Right lung (tissue), 2 donors: ENCODE measurements at regions not wholly inside any gene's neighbourhood (a gene's known extent, or its start where the extent isn't known, plus 50 kb on each side); places are given as distances from the start of the nearest gene placed in this dataset.
"Not testable (repeated sequence)": the region's sequence is repeated elsewhere in the genome, so short reads cannot be mapped to it uniquely, and the experiment has no call there.

ENCODE experiments used
- DNase-seq, 2 donors: peaks; one replicate each; pipeline ENCODE4 v3.0.0-alpha.2; 2013

DNA sequence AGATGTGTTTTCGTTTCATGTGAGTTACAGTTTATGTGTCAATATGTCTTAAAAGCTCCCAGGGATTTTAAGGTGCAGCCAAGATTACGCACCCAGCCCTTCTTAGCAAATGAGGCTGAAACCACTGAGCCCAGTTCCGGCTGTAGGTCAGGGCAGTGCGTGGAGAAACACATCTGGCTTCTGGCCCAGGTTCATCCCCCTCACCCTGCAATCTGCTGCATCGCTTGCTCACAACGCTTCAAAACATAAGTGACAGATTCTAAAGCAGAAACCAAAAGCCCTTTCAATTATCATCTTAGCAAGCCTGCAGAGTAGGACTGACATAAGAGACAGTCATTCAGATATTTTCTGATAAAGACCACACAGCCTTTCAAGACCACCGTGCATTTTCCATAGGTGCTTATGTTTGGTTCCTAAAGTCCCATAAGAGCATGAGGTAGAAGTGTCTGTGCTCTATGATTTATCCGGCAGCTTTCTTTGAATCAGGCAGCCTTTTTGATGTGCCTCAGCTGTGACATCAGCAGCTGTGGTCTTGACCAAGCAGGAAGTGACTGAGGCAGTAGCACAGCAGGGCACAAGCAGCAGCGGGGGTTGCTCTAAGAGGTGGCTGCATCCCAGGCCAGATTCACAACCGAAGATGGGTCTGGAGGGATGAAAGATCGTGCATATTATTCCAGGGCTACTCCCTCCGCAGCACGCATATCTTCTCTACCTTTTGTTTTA is 72.1 kb upstream of the LYZL2 start:
- DNase-seq: no peak

DNA sequence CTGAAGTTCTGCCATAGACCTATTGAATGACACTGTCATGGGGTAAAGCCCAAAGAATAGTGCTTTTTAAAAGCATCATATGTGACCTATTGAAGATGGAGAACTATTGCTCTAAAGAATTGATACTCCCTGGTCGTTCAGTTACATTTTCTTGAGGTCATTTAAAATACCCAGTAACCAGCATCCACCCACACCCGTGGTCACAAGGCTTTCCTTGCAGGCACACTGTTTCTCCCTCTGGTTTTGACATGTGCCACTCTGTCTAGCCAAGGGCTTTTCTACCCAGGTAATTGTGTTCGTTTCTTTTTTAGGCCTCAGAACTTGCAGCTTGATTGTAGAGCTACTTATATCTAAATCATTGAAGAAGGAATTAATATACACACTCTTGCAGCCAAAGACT is 68.3 kb upstream of the LYZL2 start:
- no peak for DNase-seq

DNA sequence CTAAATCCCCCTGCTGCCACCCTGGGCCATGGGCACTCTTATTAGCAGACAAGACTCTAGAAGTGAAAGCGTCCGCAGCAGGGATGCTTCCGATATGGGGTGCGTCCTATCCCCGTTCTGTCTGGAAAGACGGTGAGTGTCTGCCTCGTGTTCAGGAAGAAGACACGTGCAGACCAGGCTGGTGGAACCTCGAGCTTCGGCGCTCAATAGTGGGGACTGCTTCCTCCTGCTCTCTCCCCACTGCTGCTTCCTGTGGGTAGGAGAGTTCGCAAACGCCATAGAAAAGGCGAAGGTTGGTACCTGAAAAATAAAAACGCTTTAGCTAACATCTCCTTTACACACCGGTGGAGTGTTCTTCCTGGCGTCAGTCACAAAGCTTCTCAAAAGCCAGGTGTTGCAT is 67.7 kb upstream of the LYZL2 start:
- not testable (repeated sequence) for DNase-seq

DNA sequence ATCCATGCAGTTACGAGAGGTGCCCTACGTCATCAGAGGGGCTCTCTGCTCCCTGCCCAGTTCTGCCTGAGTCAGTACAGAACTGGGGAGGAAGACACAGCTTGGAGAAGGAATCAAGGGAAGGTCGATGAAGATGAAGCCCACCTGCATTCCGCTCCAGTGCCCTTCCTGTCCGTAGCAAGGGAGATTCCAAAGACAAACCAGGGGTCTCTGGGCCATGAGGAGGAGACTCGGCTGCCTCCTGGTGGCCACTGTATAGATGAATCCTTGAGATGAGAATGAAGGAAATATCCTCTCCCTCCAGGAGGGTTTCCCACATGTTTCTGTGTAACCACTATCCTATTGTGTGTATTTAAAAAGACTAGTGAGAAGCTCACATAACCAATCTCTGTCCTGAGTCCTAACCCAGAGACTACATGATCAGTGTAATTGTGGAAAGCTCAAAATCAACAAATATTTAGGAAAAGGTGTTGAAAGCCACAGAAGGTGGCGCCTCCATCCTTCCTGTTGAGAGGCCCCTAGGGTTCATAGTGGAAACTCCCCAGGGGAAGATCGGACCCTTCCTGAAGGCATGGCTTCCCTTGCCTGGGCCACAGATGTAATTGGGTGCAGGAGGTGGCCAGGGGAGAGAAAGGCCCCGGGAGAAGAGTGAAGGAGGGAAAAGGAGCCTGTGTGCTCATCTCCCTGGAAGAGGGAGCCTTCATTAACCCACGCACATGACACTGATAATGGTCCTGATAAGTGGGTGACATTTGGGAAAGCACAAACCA is 67.0 kb upstream of the LYZL2 start:
- not testable (repeated sequence) for DNase-seq

DNA sequence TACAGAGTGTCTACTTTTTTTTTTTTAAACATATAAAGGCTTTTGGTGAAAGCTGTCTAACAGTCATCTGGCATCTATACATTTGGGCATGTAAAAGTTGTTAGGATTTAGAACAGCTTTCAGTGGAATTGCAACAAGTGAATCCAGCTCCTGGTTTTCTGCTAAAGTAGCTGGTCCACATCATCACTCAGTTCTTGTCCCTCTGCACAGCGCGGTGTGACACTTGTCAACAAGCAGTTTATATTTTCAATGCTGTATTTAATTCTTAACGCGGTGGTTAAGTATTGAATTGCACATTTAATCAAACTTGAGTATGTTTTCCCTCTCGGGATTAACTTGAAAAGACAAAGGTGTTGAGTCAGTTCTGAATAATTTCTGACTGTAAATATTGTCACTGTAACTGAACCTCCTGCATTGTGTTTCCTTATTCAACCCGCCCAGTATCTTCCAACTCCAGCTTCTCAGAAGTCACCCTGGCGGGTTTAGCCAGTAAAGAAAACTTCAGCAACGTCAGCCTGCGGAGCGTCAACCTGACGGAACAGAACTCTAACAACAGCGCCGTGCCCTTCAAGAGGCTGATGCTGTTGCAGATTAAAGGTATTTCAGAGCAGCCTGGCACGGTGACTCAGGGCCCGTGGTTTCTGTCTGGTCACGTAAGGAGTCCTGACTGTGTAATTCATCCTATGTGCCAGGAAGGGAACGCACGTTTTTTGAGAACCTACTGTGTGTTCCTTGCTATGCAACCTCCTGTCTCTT is 66.1 kb upstream of the LYZL2 start:
- DNase-seq: not testable (repeated sequence)

DNA sequence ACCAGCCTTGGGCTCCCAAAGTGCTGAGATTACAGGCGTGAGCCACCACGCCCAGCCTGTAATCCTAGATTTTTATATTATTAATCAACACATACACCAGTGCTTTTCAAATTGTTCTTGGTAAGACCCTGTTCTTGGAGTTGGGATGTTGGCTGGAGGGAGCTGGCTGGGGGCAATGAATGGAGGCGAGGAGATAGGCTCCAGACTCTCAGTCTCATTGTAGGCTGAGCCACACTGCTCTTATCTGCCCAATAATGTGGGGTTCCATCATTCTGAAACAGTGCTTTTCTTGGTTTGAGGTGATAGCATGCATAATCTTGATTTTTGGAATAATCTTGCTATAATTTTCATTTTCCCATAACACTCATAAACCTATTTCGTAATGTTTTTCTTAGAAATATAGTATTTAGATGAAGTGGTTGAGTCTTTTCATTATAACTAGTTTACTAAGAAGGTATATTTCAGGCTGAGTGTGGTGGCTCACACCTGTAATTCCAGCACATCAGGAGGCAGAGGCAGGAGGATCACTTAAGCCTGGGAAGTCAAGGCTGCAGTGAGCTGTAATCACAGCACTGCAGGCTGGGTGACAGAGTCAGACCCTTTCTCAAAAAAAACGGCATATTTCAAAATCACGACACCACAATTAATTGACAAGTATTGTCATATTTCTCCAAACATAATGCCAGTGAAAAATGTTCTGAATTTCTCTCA is 65.1 kb upstream of the LYZL2 start:
- no peak for DNase-seq

DNA sequence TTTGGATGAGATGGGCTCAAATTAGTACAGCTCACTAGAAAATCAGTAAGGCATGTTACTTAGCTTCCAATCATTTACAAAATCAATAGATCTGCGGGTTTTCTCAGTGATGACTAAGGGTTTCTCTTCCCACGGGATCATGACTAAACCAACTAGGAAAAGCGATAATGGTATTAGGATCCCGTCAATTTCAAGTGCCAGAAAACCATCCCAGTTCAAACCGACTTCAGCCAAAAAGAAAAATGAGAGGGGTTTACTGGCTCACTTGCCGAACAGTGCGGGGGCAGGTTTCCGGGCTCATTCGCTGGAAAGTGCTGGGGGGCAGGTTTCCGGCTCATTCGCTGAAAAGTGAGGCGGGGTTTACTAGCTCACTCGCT is 62.1 kb upstream of the LYZL2 start:
- no peak for DNase-seq

DNA sequence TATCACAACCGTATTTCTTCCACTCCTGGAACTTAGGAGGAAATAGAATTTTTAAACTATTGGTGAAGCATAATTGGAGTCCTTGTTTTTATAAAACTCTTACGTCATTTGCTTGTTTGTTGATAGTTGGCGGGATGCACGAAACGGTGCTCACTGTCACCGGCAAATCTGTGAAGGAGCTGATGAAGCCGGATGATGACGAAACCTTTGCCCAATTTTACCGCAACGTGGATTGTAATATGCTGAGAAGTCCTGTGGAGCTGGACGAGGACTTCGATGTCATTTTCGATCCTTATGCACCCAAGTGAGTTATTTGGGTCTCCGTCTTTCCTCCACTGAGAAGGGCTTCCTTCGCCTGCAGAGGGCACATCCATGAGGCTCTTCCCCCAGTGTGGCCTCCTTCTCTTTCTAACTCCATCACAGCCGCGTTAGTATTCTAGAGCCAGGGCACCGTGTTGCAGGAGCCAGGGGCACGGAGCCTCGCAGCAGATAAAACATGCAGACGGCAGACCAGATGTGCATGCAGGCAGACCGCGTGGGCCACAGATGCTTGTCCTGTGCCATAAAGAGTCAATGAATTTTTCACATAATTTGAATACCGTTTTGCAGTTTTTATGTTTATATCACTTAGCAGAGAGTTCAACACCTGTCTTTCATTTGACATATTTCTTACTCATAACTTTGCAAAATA is 61.5 kb upstream of the LYZL2 start:
- not testable (repeated sequence) for DNase-seq

DNA sequence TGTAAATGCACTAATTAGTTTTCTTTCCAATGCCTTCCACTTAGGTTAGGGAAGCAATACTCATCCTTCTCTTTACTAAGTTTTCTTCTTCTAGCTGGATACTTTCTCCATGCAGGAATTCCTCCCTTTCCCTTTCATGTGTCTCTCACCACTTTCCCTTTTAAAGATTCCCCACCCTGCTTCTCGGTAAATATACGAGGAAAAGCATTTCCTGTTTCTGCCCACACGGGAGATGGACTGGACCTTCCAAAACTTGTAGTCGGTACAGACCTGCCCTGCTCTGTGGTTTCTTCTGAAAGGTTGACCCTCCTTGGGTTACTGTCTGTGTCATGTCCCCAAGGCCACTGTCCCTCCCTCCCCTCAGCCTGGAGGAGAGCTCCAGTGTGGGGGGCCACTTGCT is 58.9 kb upstream of the LYZL2 start:
- DNase-seq: no peak

DNA sequence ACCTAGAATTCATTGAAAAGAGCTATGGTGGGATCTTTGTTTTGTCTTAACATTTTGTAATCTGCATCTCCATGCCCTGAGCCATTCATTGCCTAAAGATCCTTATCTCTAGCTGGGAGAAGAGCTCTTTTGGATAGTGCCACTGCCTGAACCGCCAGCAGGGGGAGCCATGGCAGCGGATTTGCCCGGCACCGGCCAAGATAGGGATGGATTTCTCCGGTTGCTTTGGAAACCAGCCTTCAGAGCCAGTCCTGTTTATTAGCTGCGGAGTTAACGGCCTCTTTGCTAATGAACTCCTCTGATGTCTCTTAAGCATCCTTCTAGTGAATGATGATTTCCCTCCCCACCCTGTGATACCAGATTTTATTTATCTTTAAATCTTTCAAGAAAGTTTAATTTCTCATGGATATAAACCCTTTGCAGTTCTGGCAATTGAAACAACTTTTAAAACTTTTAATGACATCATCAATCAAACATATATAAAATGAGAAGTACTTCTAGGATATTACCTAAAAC is 58.2 kb upstream of the LYZL2 start:
- peak; percentile 36 to 41 for DNase-seq

DNA sequence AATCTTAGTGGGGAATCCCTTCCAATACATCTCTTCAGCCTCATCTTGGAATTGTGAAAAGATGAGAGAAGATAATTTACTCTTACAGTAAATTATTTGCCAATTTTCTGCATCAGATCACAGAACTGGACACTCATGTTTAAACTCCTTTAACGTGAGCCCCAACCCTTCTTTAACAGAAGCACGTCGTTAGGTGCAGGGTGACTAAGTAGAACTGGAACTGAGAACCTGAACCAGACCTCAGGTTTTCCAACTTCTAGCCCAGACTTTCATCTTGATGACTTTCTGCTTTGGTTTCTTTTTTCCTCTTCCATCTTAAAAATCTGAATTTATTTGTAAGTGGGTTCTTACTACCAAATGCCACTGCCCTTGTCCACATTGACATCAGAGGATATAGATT is 57.2 kb upstream of the LYZL2 start:
- no peak for DNase-seq

DNA sequence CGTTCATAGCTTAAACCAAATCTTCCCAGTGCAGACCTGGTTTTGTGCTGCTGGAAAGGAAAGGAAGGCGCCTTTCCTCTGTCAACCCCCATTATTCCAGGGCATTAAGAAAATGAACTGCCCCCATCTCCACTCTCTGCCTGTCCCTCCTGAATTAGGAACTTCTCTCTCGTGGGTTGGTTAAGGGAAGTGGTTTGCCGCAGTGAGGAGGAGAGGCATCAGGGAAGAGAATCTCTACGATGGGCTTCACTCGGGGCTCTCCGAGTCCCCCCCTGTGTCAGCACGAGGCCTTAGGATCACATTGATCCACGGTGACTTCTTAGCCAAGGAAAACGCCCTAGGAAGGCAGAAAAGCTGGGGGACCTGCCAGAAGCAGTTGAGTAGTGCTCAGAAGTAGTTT is 53.9 kb upstream of the LYZL2 start:
- DNase-seq: no peak

DNA sequence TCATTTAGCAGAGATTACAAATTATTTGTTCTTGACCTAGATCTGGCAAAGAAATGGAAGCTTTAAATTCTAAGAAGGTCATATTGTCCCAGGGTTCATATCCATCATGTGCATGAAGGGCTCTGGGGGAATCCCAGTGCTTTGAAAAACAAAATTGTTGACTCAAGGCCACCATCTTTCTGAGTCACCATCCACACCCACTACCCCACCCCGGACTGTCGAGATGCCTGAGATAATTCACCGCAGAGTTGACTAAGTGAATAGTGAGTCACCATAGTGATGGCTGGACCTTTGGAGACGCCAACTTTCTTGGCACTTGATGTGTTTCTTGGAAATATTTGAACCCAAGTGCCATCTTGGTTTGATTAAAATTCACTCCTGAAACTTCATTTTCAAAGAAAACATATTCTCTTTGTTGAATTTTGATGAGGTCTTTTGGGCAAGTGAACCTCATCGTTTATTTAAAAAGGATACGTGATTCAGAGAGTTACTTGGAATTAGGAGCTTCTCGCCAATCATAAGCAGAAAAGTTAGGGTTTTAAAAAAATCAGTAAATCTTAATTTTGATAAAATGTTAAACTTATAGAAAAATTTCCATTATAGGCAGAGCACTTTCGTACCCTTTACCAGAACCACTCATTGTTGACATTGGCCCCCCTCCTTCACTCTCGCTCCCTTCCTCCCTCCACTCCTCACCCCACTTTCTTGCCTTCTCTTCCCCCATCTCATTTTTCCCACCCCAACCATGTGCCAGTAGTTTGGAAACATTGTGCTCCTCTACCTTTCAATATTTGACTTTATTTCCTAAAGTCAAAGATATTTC is 53.0 kb upstream of the LYZL2 start:
- not testable (repeated sequence) for DNase-seq

DNA sequence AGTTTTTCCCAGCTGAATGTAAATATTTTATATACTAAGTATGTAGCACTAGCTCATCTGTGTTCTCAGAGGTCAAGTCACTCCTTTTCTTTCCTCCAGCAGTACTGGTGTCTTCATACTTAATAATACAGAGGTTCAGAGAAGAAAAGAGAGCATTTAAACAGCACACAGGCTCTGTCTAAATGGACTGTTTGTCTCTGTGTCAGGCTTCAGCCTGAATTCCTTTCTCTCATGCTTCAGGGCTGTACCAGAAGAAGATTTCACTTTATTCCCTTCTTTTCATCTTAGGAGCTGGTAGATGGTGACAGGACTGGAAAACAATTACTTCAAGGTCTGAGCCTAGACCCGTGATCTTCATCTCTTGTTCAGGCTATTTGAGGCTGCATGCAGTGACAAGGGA is 51.4 kb upstream of the LYZL2 start:
- DNase-seq: no peak
